GM21526 (cell line): ENCODE measurements at regions not wholly inside any gene's neighbourhood (a gene's known extent, or its start where the extent isn't known, plus 50 kb on each side); places are given as distances from the start of the nearest gene placed in this dataset.

Experiments
- ATAC-seq: cut with Tn5 transposase; IDR thresholded peaks from one replicate; pipeline ENCODE4 v1.9.1; 2021; ENCODE audit warnings: moderate library complexity; ENCODE audit not compliant: unreplicated experiment, low FRiP score

GRCh38 chr18:42437646-42438045, 482.6 kb downstream of the PIK3C3 start:
- no peak for ATAC-seq

- no peak for ATAC-seq
Observed at GRCh38 chr18:42442656-42443055, 487.6 kb downstream of the PIK3C3 start.

- no peak for ATAC-seq
Observed at GRCh38 chr18:42444349-42444748, 489.3 kb downstream of the PIK3C3 start.

- no peak for ATAC-seq
Observed at GRCh38 chr18:42445359-42445758, 490.3 kb downstream of the PIK3C3 start.

- ATAC-seq, result no peak
Observed at GRCh38 chr18:42446195-42446594, 491.2 kb downstream of the PIK3C3 start.

GRCh38 chr18:42447688-42448087, 492.7 kb downstream of the PIK3C3 start:
- no peak for ATAC-seq

GRCh38 chr18:42458226-42458625, 503.2 kb downstream of the PIK3C3 start:
- no peak for ATAC-seq

- no peak for ATAC-seq
Observed at GRCh38 chr18:42459873-42460272, 504.8 kb downstream of the PIK3C3 start.

- no peak for ATAC-seq
Observed at GRCh38 chr18:42471885-42472284, 516.9 kb downstream of the PIK3C3 start.

GRCh38 chr18:42473611-42474010, 518.6 kb downstream of the PIK3C3 start:
- ATAC-seq, result no peak

- no peak for ATAC-seq
Observed at GRCh38 chr18:42474577-42474976, 519.5 kb downstream of the PIK3C3 start.

GRCh38 chr18:42475157-42475556, 520.1 kb downstream of the PIK3C3 start:
- ATAC-seq, result no peak

- no peak for ATAC-seq
Observed at GRCh38 chr18:42477267-42477666, 522.2 kb downstream of the PIK3C3 start.

GRCh38 chr18:42480441-42480840, 525.4 kb downstream of the PIK3C3 start:
- no peak for ATAC-seq

GRCh38 chr18:42484648-42485047, 529.6 kb downstream of the PIK3C3 start:
- ATAC-seq, result no peak

- no peak for ATAC-seq
Observed at GRCh38 chr18:42486271-42486670, 531.2 kb downstream of the PIK3C3 start.

GRCh38 chr18:42508683-42509296, 553.8 kb downstream of the PIK3C3 start:
- no peak for ATAC-seq

- ATAC-seq, result no peak
Observed at GRCh38 chr18:42509750-42510415, 554.8 kb downstream of the PIK3C3 start.

- no peak for ATAC-seq
Observed at GRCh38 chr18:42510540-42510939, 555.5 kb downstream of the PIK3C3 start.

GRCh38 chr18:42513441-42513840, 558.4 kb downstream of the PIK3C3 start:
- ATAC-seq, result no peak

GRCh38 chr18:42514512-42514911, 559.5 kb downstream of the PIK3C3 start:
- no peak for ATAC-seq

GRCh38 chr18:42517896-42518295, 562.9 kb downstream of the PIK3C3 start:
- no peak for ATAC-seq
